SW 1271 (cell line): ENCODE measurements at regions not wholly inside any gene's neighbourhood (a gene's known extent, or its start where the extent isn't known, plus 50 kb on each side); places are given as distances from the start of the nearest gene placed in this dataset.
"Not testable (repeated sequence)": the region's sequence is repeated elsewhere in the genome, so short reads cannot be mapped to it uniquely, and the experiment has no call there.

Experiments
- DNase-seq, 2 experiments: peaks; one replicate each; lab custom pipeline; 2025; lab: John Stamatoyannopoulos, UW

DNA sequence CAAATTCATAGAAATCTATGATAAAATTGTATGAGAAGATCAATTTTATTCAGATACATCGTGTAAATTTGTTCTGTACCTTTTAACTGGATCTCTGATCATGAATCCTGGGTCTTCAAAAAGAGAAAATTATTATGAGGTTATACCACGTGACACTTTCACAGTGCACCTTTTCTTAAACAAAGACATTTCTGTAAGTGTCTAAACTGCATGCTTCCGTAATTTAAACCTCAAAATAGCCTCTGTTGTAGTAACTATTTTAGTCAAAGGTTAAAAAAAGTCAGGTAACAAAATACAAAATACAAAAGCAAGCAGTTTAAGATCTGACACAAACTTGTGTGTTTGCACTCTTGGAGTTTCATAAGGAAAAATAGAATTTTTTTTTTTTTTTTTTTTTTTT lies 171.3 kb downstream of the SPIN4 start:
- not testable (repeated sequence) for DNase-seq

DNA sequence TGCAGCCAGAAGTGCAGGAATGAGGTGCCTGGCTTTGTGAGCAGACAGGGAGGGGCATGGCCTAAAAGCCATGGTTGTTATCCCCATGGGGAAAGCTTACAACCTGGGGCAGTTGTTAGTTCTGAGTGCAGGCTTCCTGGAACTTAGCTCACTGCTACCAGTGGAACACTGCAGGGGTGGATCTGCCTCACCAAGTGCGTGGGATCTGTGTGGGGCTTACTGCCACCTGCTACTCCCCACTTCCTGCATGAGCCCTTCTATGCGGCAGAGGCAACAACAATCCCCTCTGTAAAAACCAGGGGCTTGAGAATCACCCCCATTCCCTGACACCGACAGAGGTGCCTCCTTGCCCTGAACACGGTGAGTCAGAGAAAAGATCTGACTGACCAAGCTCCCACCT lies 174.6 kb downstream of the SPIN4 start:
- DNase-seq = not testable (repeated sequence)

DNA sequence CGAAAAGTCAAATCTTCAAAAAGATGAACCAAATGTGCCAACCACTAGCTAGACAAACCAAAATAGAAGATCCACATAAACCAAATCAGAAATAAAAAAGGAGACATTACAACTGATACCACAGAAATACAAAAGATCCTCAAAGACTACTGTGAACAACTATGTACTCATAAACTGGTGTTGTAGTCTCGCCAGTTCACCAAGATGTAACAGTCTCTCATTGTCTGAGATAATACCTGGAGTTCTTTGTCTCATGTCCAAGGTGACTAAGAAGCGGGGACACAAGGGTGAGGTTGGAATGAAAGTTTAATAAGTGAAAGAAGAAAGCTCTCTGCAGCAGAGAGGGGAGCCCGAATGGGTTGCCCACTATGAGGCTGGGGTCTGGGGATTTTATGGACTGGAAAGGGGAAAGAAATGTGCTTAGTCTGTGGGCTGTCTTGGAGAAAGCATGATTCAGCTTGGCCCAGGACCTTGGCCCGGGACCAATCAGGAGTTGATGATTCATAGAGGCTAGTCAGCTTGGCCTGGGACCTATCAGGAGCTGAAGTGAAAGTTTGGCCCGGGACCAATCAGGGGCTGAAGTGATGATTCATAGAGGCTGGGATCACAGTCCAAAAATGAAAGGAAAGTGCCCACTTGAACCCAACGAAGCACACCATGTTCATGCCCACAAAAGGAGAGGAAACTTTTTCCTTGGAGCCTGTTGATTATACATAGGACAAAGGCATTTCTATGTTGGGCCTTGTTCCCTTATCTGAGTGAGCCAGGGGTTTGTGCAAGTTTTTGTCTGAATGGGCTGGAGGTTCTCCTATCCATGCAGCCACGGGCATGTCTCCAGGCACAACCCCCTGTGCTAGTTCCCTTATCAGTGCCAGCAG lies 177.1 kb downstream of the SPIN4 start:
- not testable (repeated sequence) for DNase-seq

DNA sequence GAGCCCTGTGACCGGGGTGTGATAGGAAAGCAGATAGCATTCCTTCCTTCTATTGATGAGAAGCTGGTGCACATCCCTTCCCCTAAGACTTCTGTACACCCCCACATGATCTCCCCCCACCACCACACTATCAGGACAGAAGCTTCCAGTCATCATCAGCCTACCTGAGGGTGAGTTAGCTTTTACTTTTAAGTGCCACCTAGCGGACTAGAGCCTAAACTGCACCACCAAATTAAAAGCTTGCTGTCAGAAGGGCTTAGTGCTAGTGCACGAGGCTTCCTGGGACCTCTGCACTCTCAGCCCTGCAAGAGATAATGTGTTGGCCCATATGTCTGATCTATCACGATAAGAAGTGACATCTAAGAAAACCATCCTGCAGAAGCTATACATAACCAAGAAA lies 181.7 kb downstream of the SPIN4 start:
- not testable (repeated sequence) for DNase-seq

DNA sequence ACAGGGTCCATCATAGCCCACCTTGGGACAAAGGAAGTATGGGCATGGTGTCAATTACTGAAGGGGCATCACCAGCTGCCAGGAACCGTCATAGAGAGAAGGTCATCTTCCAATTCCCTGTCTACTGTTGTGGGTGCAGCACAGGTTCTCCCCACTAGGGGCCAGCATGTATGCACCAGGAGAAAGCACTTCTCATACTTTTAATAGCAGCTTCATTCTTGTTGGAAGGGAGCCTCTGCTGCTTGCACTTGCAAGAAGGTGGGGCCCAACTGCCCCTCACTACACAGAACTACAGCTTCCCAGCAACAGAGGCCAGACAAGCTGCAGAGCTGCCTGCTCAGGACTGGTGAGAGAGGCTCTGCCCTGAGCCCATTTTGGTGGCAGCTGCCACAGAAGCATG lies 182.2 kb downstream of the SPIN4 start:
- DNase-seq = not testable (repeated sequence)

DNA sequence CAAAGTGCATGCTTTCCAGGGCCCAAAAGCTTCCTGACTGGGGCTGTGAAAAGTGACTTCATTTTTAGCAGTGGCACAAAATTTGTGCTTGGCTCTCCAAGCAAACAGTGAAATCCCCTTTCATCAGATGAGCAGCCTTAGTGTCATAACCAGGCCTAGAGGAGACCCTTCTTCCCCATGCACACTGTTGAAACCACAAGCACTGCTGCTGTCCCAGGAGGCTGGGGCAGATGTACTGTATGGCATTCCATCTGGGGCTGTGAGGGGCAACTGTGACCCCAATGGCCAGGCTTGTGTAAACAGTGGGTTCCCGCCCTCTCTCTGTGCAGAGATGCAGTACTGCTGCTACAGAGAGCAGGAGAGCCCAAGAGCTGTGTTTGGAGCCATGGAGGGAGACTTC lies 184.1 kb downstream of the SPIN4 start:
- DNase-seq = not testable (repeated sequence)

DNA sequence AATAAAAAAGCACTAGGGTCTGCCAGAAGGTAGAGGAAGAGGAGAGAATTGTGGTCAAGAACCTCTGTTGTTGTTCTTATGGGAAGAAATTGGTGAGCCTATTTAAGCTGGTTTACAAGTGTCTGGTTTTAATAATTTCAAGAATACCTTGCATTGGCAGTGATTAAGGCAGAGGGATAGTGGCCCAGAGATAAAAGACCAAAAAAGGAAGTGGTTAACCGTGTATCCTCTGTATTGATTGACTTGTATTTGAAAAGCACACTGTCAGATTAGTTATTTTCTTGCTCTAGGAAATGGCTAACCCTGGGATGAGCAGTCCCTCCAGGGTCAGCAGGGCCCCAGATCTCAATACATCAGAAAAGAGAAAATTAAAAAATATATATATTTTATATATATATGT lies 190.1 kb downstream of the SPIN4 start:
- DNase-seq = not testable (repeated sequence)

GRCh38 chrX:63160340-63160739 lies 190.8 kb downstream of the SPIN4 start:
- DNase-seq = not testable (repeated sequence)

- not testable (repeated sequence) for DNase-seq
These were observed 205.6 kb downstream of the SPIN4 start for GRCh38 chrX:63145526-63145925.

DNA sequence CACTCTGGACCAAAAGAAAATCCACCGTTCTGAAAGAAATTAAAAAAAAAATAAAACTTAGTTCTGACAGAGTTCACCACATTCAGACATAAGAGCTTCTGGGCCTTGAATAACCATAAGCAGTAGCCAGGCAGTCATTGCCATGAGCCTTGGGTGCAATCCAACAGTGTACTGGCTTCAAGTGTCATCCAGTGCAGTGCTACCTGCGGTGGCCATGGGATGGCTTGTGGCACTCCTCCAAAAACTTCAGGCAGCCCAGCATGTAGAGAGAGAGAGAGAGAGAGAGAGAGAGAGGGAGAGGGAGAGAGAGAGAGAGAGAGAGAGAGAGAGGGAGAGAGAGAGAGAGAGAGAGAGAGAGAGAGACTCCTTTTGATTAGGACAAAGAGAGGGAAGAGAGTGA lies 208.5 kb downstream of the SPIN4 start:
- DNase-seq = not testable (repeated sequence)

DNA sequence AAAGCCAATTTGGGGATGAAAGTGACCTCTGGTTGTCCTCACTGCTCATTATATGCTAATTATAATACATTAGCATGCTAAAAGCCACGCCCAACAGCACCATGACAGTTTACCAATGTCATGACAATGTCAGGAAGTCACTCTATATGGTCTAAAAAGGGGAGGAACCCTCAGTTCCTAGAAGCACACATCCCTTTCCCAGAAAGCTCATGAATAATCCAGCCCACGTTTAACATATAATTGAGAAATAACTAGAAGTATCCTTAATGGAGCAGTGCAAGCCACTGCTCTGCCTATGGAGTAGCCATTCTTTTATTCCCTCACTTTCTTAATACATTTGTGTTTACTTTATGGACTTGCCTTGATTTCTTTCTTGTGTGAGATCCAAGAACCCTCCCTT lies 215.3 kb downstream of the SPIN4 start:
- not testable (repeated sequence) for DNase-seq

- peak in 1 of 2 experiments; percentile 19 for DNase-seq
These were observed 222.6 kb downstream of the SPIN4 start for GRCh38 chrX:63128509-63128908.

GRCh38 chrX:63115196-63115595 lies 235.9 kb downstream of the SPIN4 start:
- no peak for DNase-seq

DNA sequence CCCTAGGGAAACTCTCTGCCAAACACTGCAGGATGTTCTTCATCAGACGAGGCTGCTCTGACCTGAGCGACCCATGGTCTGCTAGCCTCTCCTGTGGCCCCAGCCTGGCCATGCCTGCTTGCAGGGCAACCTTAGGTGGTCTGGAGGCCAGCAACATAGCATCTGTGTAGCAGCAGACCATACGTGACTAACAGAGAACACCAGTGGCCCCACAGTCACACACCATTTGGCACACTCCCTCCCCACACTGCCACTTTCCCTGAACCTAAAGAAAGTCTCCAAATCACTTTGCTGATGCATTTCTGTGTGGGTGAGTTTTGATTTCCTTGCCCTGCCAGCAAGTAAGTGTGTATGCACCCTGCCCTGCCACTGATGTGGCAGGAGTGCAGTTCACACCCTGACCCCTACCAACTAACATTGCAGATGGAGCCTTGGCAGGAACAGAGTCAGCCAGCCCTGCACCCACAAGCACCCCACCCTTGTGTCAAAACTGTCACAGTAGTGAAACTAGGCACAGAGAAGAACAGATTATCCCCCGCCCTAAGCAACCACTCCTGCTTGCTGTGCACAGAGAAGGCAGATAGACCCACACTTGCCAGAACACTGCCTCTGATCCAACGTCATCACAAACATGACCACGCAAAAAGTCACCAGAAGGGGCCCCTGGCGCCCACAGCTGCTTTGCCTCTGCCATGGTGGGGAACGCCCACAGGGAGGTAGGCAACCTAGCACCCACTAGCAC lies 249.1 kb downstream of the SPIN4 start:
- no peak for DNase-seq

DNA sequence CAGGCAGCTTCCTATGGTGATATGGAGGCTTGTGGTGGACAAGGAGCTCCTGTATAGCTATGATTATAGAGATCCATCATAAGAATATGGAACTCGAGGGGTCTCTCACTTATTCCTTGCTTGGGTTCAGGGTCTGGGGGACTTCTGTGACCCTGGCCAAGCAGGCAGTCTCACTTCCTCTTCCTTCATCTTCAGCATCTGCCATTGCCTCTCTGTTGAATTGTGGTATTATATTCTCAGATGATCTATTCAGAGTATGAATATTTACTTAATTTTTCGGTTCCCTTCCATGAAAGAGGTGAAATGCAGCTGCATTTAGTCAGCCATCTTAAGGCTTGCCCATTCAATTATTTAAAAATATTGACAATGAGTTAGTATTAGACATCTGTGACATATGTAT lies 292.9 kb downstream of the SPIN4 start:
- no peak for DNase-seq

GRCh38 chrX:63050225-63050624 lies 300.9 kb downstream of the SPIN4 start:
- DNase-seq = no peak

GRCh38 chrX:63032811-63033210 lies 318.3 kb downstream of the SPIN4 start:
- no peak for DNase-seq

DNA sequence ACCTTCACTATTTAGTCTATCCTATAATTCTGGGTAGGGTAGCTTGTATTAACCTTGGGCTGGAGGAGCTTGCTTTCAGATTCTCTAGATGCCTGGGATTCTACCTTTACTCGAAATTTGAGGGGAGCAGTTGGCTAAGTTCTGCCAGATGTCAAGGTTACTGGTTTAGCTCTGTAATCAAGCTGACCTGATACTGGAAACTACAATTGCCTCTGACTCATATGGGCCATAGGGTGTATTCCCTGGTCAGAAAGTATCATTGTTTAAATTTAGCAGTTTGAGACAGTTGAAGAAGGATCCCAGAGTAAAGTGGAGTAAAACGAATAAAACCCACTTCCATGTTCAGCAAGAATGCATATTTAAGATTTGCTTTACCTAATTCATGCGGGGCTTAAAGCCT lies 337.6 kb downstream of the SPIN4 start:
- no peak for DNase-seq

DNA sequence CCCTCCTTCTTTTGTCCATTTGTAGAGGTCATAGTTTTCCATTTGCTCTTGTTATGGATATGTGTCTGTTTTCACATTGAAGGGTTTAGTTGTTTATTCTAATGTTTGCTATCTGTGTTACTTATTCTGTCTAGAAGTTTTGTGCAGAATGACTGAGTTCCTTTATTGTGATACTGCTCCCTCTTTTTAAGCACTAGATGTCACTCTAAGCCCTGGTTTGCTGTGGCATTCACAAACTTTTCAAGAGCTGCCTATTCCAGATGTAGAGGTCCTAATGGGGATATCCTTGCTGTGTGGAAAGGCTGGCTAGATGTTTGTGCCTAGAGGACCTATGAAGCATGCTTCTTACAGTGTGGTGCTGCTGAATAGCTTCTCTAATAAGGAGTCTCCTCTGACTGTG lies 338.6 kb downstream of the SPIN4 start:
- peak in 1 of 2 experiments; percentile 0 for DNase-seq

GRCh38 chrX:63000196-63000595 lies 350.9 kb downstream of the SPIN4 start:
- DNase-seq = not testable (repeated sequence)
